HepG2 (cell line): ENCODE measurements at regions not wholly inside any gene's neighbourhood (a gene's known extent, or its start where the extent isn't known, plus 50 kb on each side); places are given as distances from the start of the nearest gene placed in this dataset.

Experiments
- ATAC-seq: fragments of 200-7000 bp; cut with Tn5 transposase; 3 replicates; pipeline ENCODE4 v1.9.1; 2020; ENCODE audit warnings: mild to moderate bottlenecking, moderate library complexity
- BruUV-seq: library from RNA; stranded (reverse); fragments of 400-500 nt; replicated peaks from 2 replicates; lab custom pipeline; 2021; lab: Mats Ljungman, UMichigan
- CTCF ChIA-PET: fragments of 300-600 bp; formaldehyde crosslinking; extraction: SDS; loops from one replicate; lab custom pipeline; 2021; ENCODE audit warnings: low total read pairs, inconsistent platforms, low intra/inter-chr PET ratio; lab: Yijun Ruan, JAX
- POLR2A ChIA-PET: fragments of 350-600 bp; sonication (Branson Sonifier 250); formaldehyde crosslinking; loops from one replicate; lab custom pipeline; 2020; ENCODE audit warnings: antibody characterized with exemption, inconsistent platforms; lab: Yijun Ruan, JAX
- DNase-seq: peaks from one replicate; pipeline ENCODE4 v3.0.0-alpha.2; 2015; ENCODE audit warnings: low spot score
- FAIRE-seq: peaks from 3 replicates; lab custom pipeline; 2011; peaks lifted over from hg19 to GRCh38; lab: Jason Lieb, UNC
- H2AFZ ChIP-seq: one replicate; pipeline ENCODE4 v1.6.1; 2011; ENCODE audit warnings: low read length, inconsistent platforms
- H3K27ac ChIP-seq: fragments of 300-600 bp; 3 replicates; pipeline ENCODE4 v1.8.0; 2011; ENCODE audit warnings: mixed run types, mild to moderate bottlenecking, mixed read lengths, low read length, inconsistent platforms; ENCODE audit not compliant: insufficient read depth; ENCODE audit errors: extremely low read length
- H3K27me3 ChIP-seq, 2 experiments: fragments of 200-600 bp in 1 of 2; 2 replicates in 1 of 2; 3 replicates in 1 of 2; pipeline versions ENCODE4 v1.6.0 to v1.8.0; 2011; ENCODE audit warnings: low read length in 2 of 2, mild to moderate bottlenecking in 2 of 2, moderate library complexity in 2 of 2, inconsistent platforms in 1 of 2; ENCODE audit not compliant: insufficient read depth in 2 of 2, control insufficient read depth in 1 of 2
- H3K36me3 ChIP-seq, 2 experiments: fragments of 200-600 bp in 1 of 2; replicated peaks in 1 of 2; 2 replicates in 1 of 2; 3 replicates in 1 of 2; pipeline versions ENCODE4 v1.5.1 to v1.8.0; 2011; ENCODE audit warnings: low read length in 2 of 2, inconsistent platforms in 1 of 2; ENCODE audit not compliant: insufficient read depth in 2 of 2, control insufficient read depth in 1 of 2
- H3K4me1 ChIP-seq: 2 replicates; pipeline ENCODE4 v1.5.1; 2012; ENCODE audit warnings: low read length, inconsistent platforms; ENCODE audit not compliant: insufficient read depth
- H3K4me2 ChIP-seq: 2 replicates; pipeline ENCODE4 v1.6.0; 2011; ENCODE audit warnings: low read depth, low read length, inconsistent platforms
- H3K4me3 ChIP-seq, 3 experiments: fragments of 200-600 bp in 1 of 3; sonication (generic), shearing (Covaris generic) in 1 of 3; replicated peaks in 1 of 3; 2 replicates each; pipeline ENCODE4 v1.5.1; 2011 to 2016; ENCODE audit warnings: low read length in 3 of 3, inconsistent platforms in 2 of 3, low read depth in 2 of 3, mild to moderate bottlenecking in 2 of 3, control low read depth in 1 of 3, mixed read lengths in 1 of 3; ENCODE audit not compliant: insufficient read depth in 1 of 3
- H3K79me2 ChIP-seq: one replicate; pipeline ENCODE4 v1.6.1; 2011; ENCODE audit warnings: low read length, inconsistent platforms; ENCODE audit not compliant: insufficient read depth
- H3K9ac ChIP-seq: 2 replicates; pipeline ENCODE4 v1.6.0; 2011; ENCODE audit warnings: mild to moderate bottlenecking, low read depth, low read length, inconsistent platforms; ENCODE audit not compliant: insufficient read depth
- H3K9me3 ChIP-seq: 2 replicates; pipeline ENCODE4 v1.5.1; 2012; ENCODE audit warnings: mild to moderate bottlenecking, low read length
- H4K20me1 ChIP-seq: 2 replicates; pipeline ENCODE4 v1.6.0; 2011; ENCODE audit warnings: inconsistent platforms, mild to moderate bottlenecking, low read length, moderate library complexity; ENCODE audit not compliant: insufficient read depth
- CCDC6 ChIP-seq: sonication (generic); formaldehyde crosslinking; IDR thresholded peaks from 2 replicates; pipeline ENCODE4 v1.8.1; 2022; ENCODE audit warnings: mild to moderate bottlenecking, missing genetic modification reagents, moderate library complexity
- FOXK2 ChIP-seq: fragments of 450-650 bp; IDR thresholded peaks from 2 replicates; pipeline ENCODE4 v1.6.1; 2016
- GTF2F1 ChIP-seq: fragments of 150-350 bp; IDR thresholded peaks from 2 replicates; pipeline ENCODE4 v1.6.1; 2014; ENCODE audit warnings: low read length
- HES4 ChIP-seq: sonication (generic); formaldehyde crosslinking; IDR thresholded peaks from 2 replicates; pipeline ENCODE4 v1.9.0; 2021; ENCODE audit warnings: mild to moderate bottlenecking, missing genetic modification reagents, borderline replicate concordance
- NR3C1 ChIP-seq: sonication (generic); formaldehyde crosslinking; IDR thresholded peaks from 2 replicates; pipeline ENCODE4 v1.4.0; 2020; ENCODE audit warnings: missing genetic modification reagents
- PBX2 ChIP-seq: IDR thresholded peaks from 2 replicates; pipeline ENCODE4 v1.6.1; 2016; ENCODE audit warnings: control low read depth
- POLR2A ChIP-seq, 2 experiments: IDR thresholded peaks; 2 replicates each; pipeline ENCODE4 v1.6.1; 2011; ENCODE audit warnings: low read depth in 2 of 2, low read length in 2 of 2, mild to moderate bottlenecking in 1 of 2, moderate library complexity in 1 of 2; ENCODE audit not compliant: insufficient read depth in 1 of 2
- SRSF9 ChIP-seq: fragments of 200-400 bp; formaldehyde crosslinking; IDR thresholded peaks from 2 replicates; pipeline ENCODE4 v1.6.1; 2018; ENCODE audit warnings: borderline replicate concordance, mild to moderate bottlenecking, low read depth, low read length; ENCODE audit not compliant: insufficient read depth, poor library complexity, severe bottlenecking
- TFDP2 ChIP-seq: sonication (generic); formaldehyde crosslinking; IDR thresholded peaks from 2 replicates; pipeline ENCODE4 v1.4.0; 2020; ENCODE audit warnings: missing genetic modification reagents
- ZFP1 ChIP-seq: IDR thresholded peaks from 2 replicates; pipeline ENCODE4 v1.6.1; 2016
- ZNF296 ChIP-seq: sonication (generic); formaldehyde crosslinking; conservative IDR thresholded peaks from 2 replicates; pipeline ENCODE4 v1.5.0; 2020; ENCODE audit warnings: mild to moderate bottlenecking, missing genetic modification reagents
- ZNF34 ChIP-seq: sonication (generic); formaldehyde crosslinking; IDR thresholded peaks from 2 replicates; pipeline ENCODE4 v1.4.0; 2020; ENCODE audit warnings: mild to moderate bottlenecking, missing genetic modification reagents, borderline replicate concordance
- ZNF407 ChIP-seq: sonication (generic); formaldehyde crosslinking; IDR thresholded peaks from one replicate; pipeline ENCODE4 v1.5.1; 2020; ENCODE audit warnings: mild to moderate bottlenecking, missing genetic modification reagents; ENCODE audit errors: not compliant biosample characterization
- ZNF782 ChIP-seq: sonication (generic); formaldehyde crosslinking; IDR thresholded peaks from 2 replicates; pipeline ENCODE4 v1.4.0; 2020; ENCODE audit warnings: missing genetic modification reagents, mild to moderate bottlenecking, borderline replicate concordance
- WGBS: methylation state at CpG from one replicate; pipeline ENCODE4 v1.1.6; 2017; ENCODE audit warnings: low lambda C conversion rate; 5-methylcytosine and 5-hydroxymethylcytosine counted together
- in situ Hi-C: cut with HindIII; loops from 2 replicates; pipeline ENCODE4 v1.10.0; 2017; ENCODE audit warnings: low pct_unique_long_range_greater_than_20kb; ENCODE audit not compliant: extremely low pct_ligation_motif_present
- intact Hi-C: fragments of 100-400 bp; cut with micrococcal nuclease; formaldehyde crosslinking; loops from one replicate; pipeline ENCODE4 v1.10.0; 2022; ENCODE audit not compliant: unreplicated experiment

- no peak for ATAC-seq
- no peaks in the 10 kb centered on the region for H3K4me1 ChIP-seq
- no peaks in the 10 kb centered on the region for H3K36me3 ChIP-seq
- H3K27me3 ChIP-seq: no peaks in the 10 kb centered on the region
- no TSS peak for BruUV-seq
- no peak for FAIRE-seq
- DNase-seq: no peak
- ChIA-PET POLR2A (no interaction called here), CTCF (no interaction called here)
- in situ Hi-C loops (no loop called here), intact Hi-C loops (no loop called here)
- H3K9me3 ChIP-seq: peaks cover 80% of the 10 kb centered on the region
- no peak overlapping the region for H3K27ac ChIP-seq
- no peaks in the 10 kb centered on the region for H4K20me1 ChIP-seq
- no peak overlapping the region for H3K4me2 ChIP-seq
- WGBS: 3% methylated on average over 11 of the region's 11 CpGs
- no peak overlapping the region for H2AFZ ChIP-seq
- H3K4me3 ChIP-seq: no peak overlapping the region
- H3K9ac ChIP-seq: no peak overlapping the region
- no peaks in the 10 kb centered on the region for H3K79me2 ChIP-seq
- TF ChIP-seq FOXK2 (no peak), SRSF9 (no peak), ZNF34 (no peak), ZNF782 (CRISPR knock-in tag) (no peak), HES4 (CRISPR knock-in tag) (no peak), NR3C1 (no peak), TFDP2 (CRISPR knock-in tag) (no peak), CCDC6 (CRISPR knock-in tag) (no peak), ZFP1 (CRISPR knock-in tag) (no peak), ZNF407 (no peak), GTF2F1 (no peak), POLR2A (IDR thresholded peaks at IDR 0.05; ENCODE audit: insufficient read depth in 1 of 2, low read depth in 2 of 2, low read length in 2 of 2) (no peak), ZNF296 (CRISPR knock-in tag) (no peak), PBX2 (CRISPR knock-in tag) (no peak)
Observed at GRCh38 chr1:82215056-82215852, 414.5 kb downstream of the ADGRL2 start.
